SKM-1 treated with dmso at 0.1 percent for 144 hours (cell line): ENCODE measurements at regions not wholly inside any gene's neighbourhood (a gene's known extent, or its start where the extent isn't known, plus 50 kb on each side); places are given as distances from the start of the nearest gene placed in this dataset.

Experiments
- DNase-seq: peaks from one replicate; lab custom pipeline; 2025; ENCODE audit not compliant: unreplicated experiment; lab: John Stamatoyannopoulos, UW

- DNase-seq = no peak
These were observed 886.0 kb upstream of the CHAC2 start for GRCh38 chr2:52881606-52882005.

GRCh38 chr2:52880872-52881271, 886.7 kb upstream of the CHAC2 start:
- DNase-seq = no peak

GRCh38 chr2:52879561-52879960, 888.0 kb upstream of the CHAC2 start:
- DNase-seq = no peak

GRCh38 chr2:52877703-52878102, 889.9 kb upstream of the CHAC2 start:
- no peak for DNase-seq

GRCh38 chr2:52874466-52875106, 893.0 kb upstream of the CHAC2 start:
- DNase-seq = no peak

- no peak for DNase-seq
These were observed 904.8 kb upstream of the CHAC2 start for GRCh38 chr2:52862801-52863200.

- no peak for DNase-seq
These were observed 906.0 kb upstream of the CHAC2 start for GRCh38 chr2:52861596-52861995.

GRCh38 chr2:52859065-52859464, 908.5 kb upstream of the CHAC2 start:
- DNase-seq = no peak

- DNase-seq = no peak
These were observed 909.9 kb upstream of the CHAC2 start for GRCh38 chr2:52857722-52858121.

GRCh38 chr2:52852006-52852405, 915.6 kb upstream of the CHAC2 start:
- DNase-seq = no peak

- DNase-seq = no peak
These were observed 922.7 kb upstream of the CHAC2 start for GRCh38 chr2:52844701-52845423.

- DNase-seq = no peak
These were observed 931.7 kb upstream of the CHAC2 start for GRCh38 chr2:52835909-52836308.

- DNase-seq = no peak
These were observed 936.4 kb upstream of the CHAC2 start for GRCh38 chr2:52831216-52831615.

GRCh38 chr2:52828112-52828511, 939.5 kb upstream of the CHAC2 start:
- DNase-seq = no peak

- DNase-seq = no peak
These were observed 946.0 kb upstream of the CHAC2 start for GRCh38 chr2:52821631-52822030.

GRCh38 chr2:52818958-52819357, 948.6 kb upstream of the CHAC2 start:
- DNase-seq = no peak

- DNase-seq = peak; percentile 9
These were observed 957.1 kb upstream of the CHAC2 start for GRCh38 chr2:52810460-52810859.

GRCh38 chr2:52805901-52806410, 961.6 kb upstream of the CHAC2 start:
- no peak for DNase-seq

GRCh38 chr2:52794581-52794980, 973.0 kb upstream of the CHAC2 start:
- no peak for DNase-seq

- DNase-seq = no peak
These were observed 988.2 kb upstream of the CHAC2 start for GRCh38 chr2:52779446-52779845.

- DNase-seq = no peak
These were observed 991.0 kb upstream of the CHAC2 start for GRCh38 chr2:52776571-52776970.

- no peak for DNase-seq
These were observed 991.9 kb upstream of the CHAC2 start for GRCh38 chr2:52775674-52776073.

- no peak for DNase-seq
These were observed 1001.9 kb upstream of the CHAC2 start for GRCh38 chr2:52765735-52766134.
